Stimulated activated CD4-positive, alpha-beta T cell treated with anti-CD3 and anti-CD28 coated beads, Interleukin-15, amount 100 ng/mL, for 48 hours (primary cell): ENCODE measurements at regions not wholly inside any gene's neighbourhood (a gene's known extent, or its start where the extent isn't known, plus 50 kb on each side); places are given as distances from the start of the nearest gene placed in this dataset.
"Not testable (repeated sequence)": the region's sequence is repeated elsewhere in the genome, so short reads cannot be mapped to it uniquely, and the experiment has no call there.

ENCODE experiments used
- DNase-seq, 2 donors: peaks; one replicate each; pipeline ENCODE4 v3.0.0-alpha.2; 2020; ENCODE audit warnings: low read depth in 2 of 2

GRCh38 chr4:187124331-187124730, 400.7 kb upstream of the FAT1 start:
- no peak for DNase-seq

GRCh38 chr4:187125062-187125461, 401.4 kb upstream of the FAT1 start:
- DNase-seq: no peak

GRCh38 chr4:187127456-187127855, 403.8 kb upstream of the FAT1 start:
- no peak for DNase-seq

- no peak for DNase-seq
Observed at GRCh38 chr4:187128222-187128621, 404.6 kb upstream of the FAT1 start.

GRCh38 chr4:187128976-187129375, 405.3 kb upstream of the FAT1 start:
- DNase-seq: no peak

GRCh38 chr4:187131826-187132225, 408.2 kb upstream of the FAT1 start:
- not testable (repeated sequence) for DNase-seq

- DNase-seq: no peak
Observed at GRCh38 chr4:187135878-187136277, 412.2 kb upstream of the FAT1 start.

- DNase-seq: no peak
Observed at GRCh38 chr4:187139141-187139540, 415.5 kb upstream of the FAT1 start.

GRCh38 chr4:187141101-187141500, 417.4 kb upstream of the FAT1 start:
- no peak for DNase-seq

- no peak for DNase-seq
Observed at GRCh38 chr4:187149229-187149945, 425.7 kb upstream of the FAT1 start.

GRCh38 chr4:187157380-187157958, 433.8 kb upstream of the FAT1 start:
- no peak for DNase-seq

GRCh38 chr4:187158003-187158402, 434.3 kb upstream of the FAT1 start:
- DNase-seq: no peak

GRCh38 chr4:187160486-187160885, 436.8 kb upstream of the FAT1 start:
- DNase-seq: no peak

GRCh38 chr4:187166886-187167512, 443.3 kb upstream of the FAT1 start:
- no peak for DNase-seq

- DNase-seq: no peak
Observed at GRCh38 chr4:187171706-187172339, 448.2 kb upstream of the FAT1 start.

- no peak for DNase-seq
Observed at GRCh38 chr4:187172340-187172761, 448.7 kb upstream of the FAT1 start.

- DNase-seq: no peak
Observed at GRCh38 chr4:187174749-187175148, 451.1 kb upstream of the FAT1 start.

- no peak for DNase-seq
Observed at GRCh38 chr4:187175197-187175596, 451.5 kb upstream of the FAT1 start.

GRCh38 chr4:187176261-187176910, 452.7 kb upstream of the FAT1 start:
- DNase-seq: no peak

GRCh38 chr4:187178084-187178483, 454.4 kb upstream of the FAT1 start:
- no peak for DNase-seq

- no peak for DNase-seq
Observed at GRCh38 chr4:187178587-187178986, 454.9 kb upstream of the FAT1 start.
